Thyroid gland (tissue), 4 donors: ENCODE measurements at regions not wholly inside any gene's neighbourhood (a gene's known extent, or its start where the extent isn't known, plus 50 kb on each side); places are given as distances from the start of the nearest gene placed in this dataset.

Experiments
- CTCF ChIP-seq, 6 experiments: fragments of 200-600 bp in 3 of 6; fragments of 450-650 bp in 3 of 6; sonication (generic) in 3 of 6; IDR thresholded peaks; one replicate each; pipeline ENCODE4 v1.5.1; 2016 to 2019; ENCODE audit warnings: antibody characterized with exemption in 6 of 6, mild to moderate bottlenecking in 2 of 6, inconsistent platforms in 1 of 6, moderate library complexity in 1 of 6
- POLR2A ChIP-seq, 2 donors: fragments of 450-650 bp; IDR thresholded peaks; one replicate each; pipeline ENCODE4 v1.6.1; 2017; ENCODE audit warnings: antibody characterized with exemption in 2 of 2, mild to moderate bottlenecking in 2 of 2, moderate library complexity in 1 of 2

- no peak for TF ChIP-seq CTCF (IDR thresholded peaks at IDR 0.05)
- TF ChIP-seq POLR2A (IDR thresholded peaks at IDR 0.05) = no peak
Observed at GRCh38 chr10:125243532-125244253, 83.3 kb upstream of the CTBP2 start.
